ENCODE measurements at regions not wholly inside any gene's neighbourhood (a gene's known extent, or its start where the extent isn't known, plus 50 kb on each side); places are given as distances from the start of the nearest gene placed in this dataset.

DNA sequence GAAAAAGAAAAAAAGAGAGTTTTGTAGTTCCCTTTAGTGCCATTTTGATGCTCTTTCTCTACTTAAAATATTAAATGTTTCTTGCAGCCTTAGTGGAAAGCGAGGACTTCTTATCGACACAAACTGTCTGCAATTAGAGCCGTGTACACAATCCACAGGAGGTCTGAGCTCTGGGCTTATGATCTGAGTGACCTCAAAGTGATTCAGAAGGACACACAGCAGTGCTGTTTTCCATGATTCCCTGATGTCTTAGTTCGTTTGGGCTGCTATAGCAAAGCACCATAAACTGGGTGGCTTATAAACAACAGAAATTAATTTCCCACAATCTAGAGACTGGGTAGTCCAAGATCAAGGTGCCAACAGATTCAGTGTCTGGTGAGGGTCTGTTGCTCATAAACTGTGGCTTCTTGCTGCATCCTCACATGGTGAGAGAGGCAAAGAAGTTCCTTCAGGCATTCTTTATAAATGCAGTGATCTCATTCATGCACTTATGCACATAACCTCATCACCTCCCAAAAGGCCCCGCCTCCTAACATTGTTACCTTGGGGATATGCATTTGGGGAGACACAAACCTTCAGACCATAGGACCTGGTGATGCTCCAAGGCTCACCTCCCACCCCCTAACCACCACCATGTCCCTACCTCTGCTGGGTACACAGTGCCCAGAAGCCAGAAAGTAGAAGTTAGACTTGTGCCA, 204.5 kb upstream of the GHITM start:
- POLR2A ChIA-PET, result no interaction called here
- no peak overlapping the region for H3K4me3 ChIP-seq (ENCODE audit: low read length)
- no peaks in the 10 kb centered on the region for H3K9me3 ChIP-seq (ENCODE audit: control insufficient read depth in 2 of 3, low read length in 3 of 3)
- Mint-ChIP-seq H3K27ac (no peak overlapping the region), H3K27me3 (peaks cover 0 to 15% (median 5%) of the 10 kb centered on the region in 5 donors), H3K4me1 (no peaks in the 10 kb centered on the region), H3K9me3 (no peaks in the 10 kb centered on the region), H3K36me3 (no peaks in the 10 kb centered on the region), H3K4me3 (no peak overlapping the region)
- ATAC-seq (no peak), DNase-seq (no peak)
- CTCF ChIA-PET, result no interaction called here
- intact Hi-C loops (cut with micrococcal nuclease), result no loop called here
- no peaks in the 10 kb centered on the region for H3K27me3 ChIP-seq (ENCODE audit: control insufficient read depth in 2 of 2, insufficient read depth in 2 of 2, low read length in 2 of 2)
- no peak overlapping the region for H3K27ac ChIP-seq (ENCODE audit: low read depth, low read length)
- H3K4me1 ChIP-seq (ENCODE audit: control insufficient read depth in 2 of 2, insufficient read depth in 2 of 2, low read length in 2 of 2), result no peaks in the 10 kb centered on the region
- H3K36me3 ChIP-seq (ENCODE audit: control insufficient read depth in 2 of 3, insufficient read depth in 3 of 3, low read length in 3 of 3), result no peaks in the 10 kb centered on the region

DNA sequence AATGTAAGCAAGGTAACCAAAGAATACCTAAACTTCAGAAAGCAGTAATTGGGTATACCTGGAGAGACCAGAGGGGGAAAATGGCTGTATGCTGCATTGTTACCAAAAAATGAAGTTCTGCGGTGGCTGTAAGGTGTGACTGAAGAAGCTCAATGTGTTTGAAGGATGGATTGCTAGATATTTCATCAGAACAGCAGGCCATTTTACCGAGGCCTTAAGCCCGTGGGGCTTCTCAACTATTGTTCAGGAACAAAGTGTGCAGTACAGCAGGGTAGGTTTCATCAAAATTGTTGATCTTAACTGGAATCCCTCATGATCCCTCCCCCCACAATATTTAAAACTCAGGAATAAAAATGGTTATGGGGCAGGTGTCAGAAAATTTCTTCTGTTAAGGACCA, 204.0 kb upstream of the GHITM start:
- H3K27me3 Mint-ChIP-seq, result peaks cover 0 to 15% (median 6%) of the 10 kb centered on the region in 5 donors
- no peaks in the 10 kb centered on the region for H3K9me3 Mint-ChIP-seq
- intact Hi-C loops (cut with micrococcal nuclease), result no loop called here
- Histone ChIP-seq H3K4me3 (ENCODE audit: low read length) (no peak overlapping the region), H3K9me3 (ENCODE audit: control insufficient read depth in 2 of 3, low read length in 3 of 3) (no peaks in the 10 kb centered on the region), H3K36me3 (ENCODE audit: control insufficient read depth in 2 of 3, insufficient read depth in 3 of 3, low read length in 3 of 3) (no peaks in the 10 kb centered on the region), H3K27me3 (ENCODE audit: control insufficient read depth in 2 of 2, insufficient read depth in 2 of 2, low read length in 2 of 2) (no peaks in the 10 kb centered on the region), H3K4me1 (ENCODE audit: control insufficient read depth in 2 of 2, insufficient read depth in 2 of 2, low read length in 2 of 2) (no peaks in the 10 kb centered on the region), H3K27ac (ENCODE audit: low read depth, low read length) (no peak overlapping the region)
- CTCF ChIA-PET, result no interaction called here
- H3K27ac Mint-ChIP-seq, result no peak overlapping the region
- no peaks in the 10 kb centered on the region for H3K36me3 Mint-ChIP-seq
- no peaks in the 10 kb centered on the region for H3K4me1 Mint-ChIP-seq
- no peak overlapping the region for H3K4me3 Mint-ChIP-seq
- DNase-seq, result no peak
- no peak for ATAC-seq
- POLR2A ChIA-PET, result no interaction called here

DNA sequence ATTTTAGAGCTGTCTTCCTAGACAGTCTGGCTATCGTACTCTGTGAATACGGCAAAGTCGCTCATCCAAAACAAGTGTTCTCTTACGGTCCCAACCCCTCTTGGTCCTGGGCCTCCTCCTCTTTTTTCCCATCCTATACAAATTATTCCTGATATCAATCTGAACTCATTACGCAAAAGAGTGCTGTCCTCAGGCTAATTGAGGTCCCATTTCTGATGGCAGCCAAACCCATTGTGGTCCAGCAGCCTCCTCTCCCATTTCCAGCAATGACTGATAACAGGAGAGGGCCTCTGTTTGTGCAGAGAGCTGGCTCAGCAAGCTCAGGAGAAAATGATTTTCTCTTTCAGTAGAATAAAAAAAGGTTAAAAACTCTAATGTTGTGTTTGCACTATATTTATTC, 203.4 kb upstream of the GHITM start:
- Histone ChIP-seq H3K36me3 (ENCODE audit: control insufficient read depth in 2 of 3, insufficient read depth in 3 of 3, low read length in 3 of 3) (no peaks in the 10 kb centered on the region), H3K27ac (ENCODE audit: low read depth, low read length) (no peak overlapping the region), H3K4me1 (ENCODE audit: control insufficient read depth in 2 of 2, insufficient read depth in 2 of 2, low read length in 2 of 2) (no peaks in the 10 kb centered on the region), H3K4me3 (ENCODE audit: low read length) (no peak overlapping the region), H3K9me3 (ENCODE audit: control insufficient read depth in 2 of 3, low read length in 3 of 3) (no peaks in the 10 kb centered on the region), H3K27me3 (ENCODE audit: control insufficient read depth in 2 of 2, insufficient read depth in 2 of 2, low read length in 2 of 2) (no peaks in the 10 kb centered on the region)
- H3K4me1 Mint-ChIP-seq, result no peaks in the 10 kb centered on the region
- CTCF ChIA-PET, result no interaction called here
- H3K9me3 Mint-ChIP-seq, result no peaks in the 10 kb centered on the region
- H3K27ac Mint-ChIP-seq, result no peak overlapping the region
- intact Hi-C loops (cut with micrococcal nuclease), result no loop called here
- no peak overlapping the region for H3K4me3 Mint-ChIP-seq
- H3K27me3 Mint-ChIP-seq, result peaks cover 4 to 15% (median 6%) of the 10 kb centered on the region in 5 donors
- POLR2A ChIA-PET, result no interaction called here
- ATAC-seq (no peak), DNase-seq (no peak)
- H3K36me3 Mint-ChIP-seq, result no peaks in the 10 kb centered on the region

- Mint-ChIP-seq H3K9me3 (no peaks in the 10 kb centered on the region), H3K36me3 (no peaks in the 10 kb centered on the region), H3K27me3 (peaks cover 5 to 15% (median 7%) of the 10 kb centered on the region in 5 donors), H3K4me3 (no peak overlapping the region), H3K4me1 (no peaks in the 10 kb centered on the region), H3K27ac (no peak overlapping the region)
- no peak overlapping the region for H3K27ac ChIP-seq (ENCODE audit: low read depth, low read length)
- CTCF ChIA-PET, result no interaction called here
- DNase-seq (no peak), ATAC-seq (no peak)
- H3K4me1 ChIP-seq (ENCODE audit: control insufficient read depth in 2 of 2, insufficient read depth in 2 of 2, low read length in 2 of 2), result no peaks in the 10 kb centered on the region
- intact Hi-C loops (cut with micrococcal nuclease), result no loop called here
- H3K9me3 ChIP-seq (ENCODE audit: control insufficient read depth in 2 of 3, low read length in 3 of 3), result no peaks in the 10 kb centered on the region
- H3K4me3 ChIP-seq (ENCODE audit: low read length), result no peak overlapping the region
- no peaks in the 10 kb centered on the region for H3K36me3 ChIP-seq (ENCODE audit: control insufficient read depth in 2 of 3, insufficient read depth in 3 of 3, low read length in 3 of 3)
- H3K27me3 ChIP-seq (ENCODE audit: control insufficient read depth in 2 of 2, insufficient read depth in 2 of 2, low read length in 2 of 2), result no peaks in the 10 kb centered on the region
- POLR2A ChIA-PET, result no interaction called here
Measured at GRCh38 chr10:83937161-83937560, 202.1 kb upstream of the GHITM start.

DNA sequence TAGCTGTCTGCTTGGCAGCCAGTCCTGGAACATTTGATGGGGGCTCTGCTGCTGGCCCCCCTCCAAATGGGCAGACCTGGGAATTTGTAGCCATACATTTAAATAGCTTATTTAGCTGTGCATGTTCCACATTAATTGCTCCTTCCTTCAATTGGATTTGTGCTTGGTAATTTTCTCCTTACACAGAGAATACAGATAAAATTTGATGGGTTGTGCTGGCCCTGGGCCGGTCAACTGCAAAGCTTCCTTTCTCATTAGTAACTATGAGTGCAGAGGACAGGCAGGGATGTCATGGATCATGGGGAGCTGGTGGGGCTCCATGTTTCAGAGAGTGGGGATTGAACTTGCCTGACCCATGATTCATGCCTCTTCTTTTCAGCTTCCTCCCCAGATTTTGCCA, 201.5 kb upstream of the GHITM start:
- ATAC-seq (no peak), DNase-seq (no peak)
- Mint-ChIP-seq H3K27me3 (peaks cover 5 to 16% (median 8%) of the 10 kb centered on the region in 5 donors), H3K4me1 (no peaks in the 10 kb centered on the region), H3K36me3 (no peaks in the 10 kb centered on the region), H3K27ac (no peak overlapping the region), H3K9me3 (no peaks in the 10 kb centered on the region), H3K4me3 (no peak overlapping the region)
- intact Hi-C loops (cut with micrococcal nuclease), result no loop called here
- CTCF ChIA-PET, result no interaction called here
- Histone ChIP-seq H3K36me3 (ENCODE audit: control insufficient read depth in 2 of 3, insufficient read depth in 3 of 3, low read length in 3 of 3) (no peaks in the 10 kb centered on the region), H3K27me3 (ENCODE audit: control insufficient read depth in 2 of 2, insufficient read depth in 2 of 2, low read length in 2 of 2) (no peaks in the 10 kb centered on the region), H3K4me1 (ENCODE audit: control insufficient read depth in 2 of 2, insufficient read depth in 2 of 2, low read length in 2 of 2) (no peaks in the 10 kb centered on the region), H3K27ac (ENCODE audit: low read depth, low read length) (no peak overlapping the region), H3K9me3 (ENCODE audit: control insufficient read depth in 2 of 3, low read length in 3 of 3) (no peaks in the 10 kb centered on the region), H3K4me3 (ENCODE audit: low read length) (no peak overlapping the region)
- POLR2A ChIA-PET, result no interaction called here

DNA sequence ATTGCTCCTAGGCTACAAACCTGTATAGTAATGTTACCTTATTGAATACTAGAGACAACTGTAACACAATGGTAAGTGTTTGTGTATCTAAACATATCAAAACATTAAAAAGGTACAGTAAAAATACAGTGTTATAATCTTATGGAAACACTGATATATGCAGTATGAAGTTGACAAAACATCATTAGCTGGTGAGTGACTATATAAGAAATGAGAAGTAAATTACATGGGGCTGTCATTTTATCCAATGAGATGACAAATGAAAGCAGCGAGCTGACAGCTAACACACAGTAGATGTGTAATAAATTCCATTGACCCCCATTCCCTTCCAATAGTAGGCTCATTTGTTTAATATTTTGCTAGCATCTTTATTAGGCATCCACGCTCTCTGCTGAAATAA, 198.1 kb upstream of the GHITM start:
- Histone ChIP-seq H3K4me3 (ENCODE audit: low read length) (no peak overlapping the region), H3K27ac (ENCODE audit: low read depth, low read length) (no peak overlapping the region), H3K4me1 (ENCODE audit: control insufficient read depth in 2 of 2, insufficient read depth in 2 of 2, low read length in 2 of 2) (no peaks in the 10 kb centered on the region), H3K36me3 (ENCODE audit: control insufficient read depth in 2 of 3, insufficient read depth in 3 of 3, low read length in 3 of 3) (no peaks in the 10 kb centered on the region), H3K27me3 (ENCODE audit: control insufficient read depth in 2 of 2, insufficient read depth in 2 of 2, low read length in 2 of 2) (no peaks in the 10 kb centered on the region), H3K9me3 (ENCODE audit: control insufficient read depth in 2 of 3, low read length in 3 of 3) (no peaks in the 10 kb centered on the region)
- POLR2A ChIA-PET, result no interaction called here
- H3K27me3 Mint-ChIP-seq, result peaks cover 5 to 26% (median 16%) of the 10 kb centered on the region in 5 donors
- CTCF ChIA-PET, result no interaction called here
- ATAC-seq (no peak), DNase-seq (no peak)
- H3K9me3 Mint-ChIP-seq, result peaks cover 0 to 4% (median 0%) of the 10 kb centered on the region in 11 donors
- H3K27ac Mint-ChIP-seq, result no peak overlapping the region
- intact Hi-C loops (cut with micrococcal nuclease), result no loop called here
- no peaks in the 10 kb centered on the region for H3K4me1 Mint-ChIP-seq
- H3K36me3 Mint-ChIP-seq, result no peaks in the 10 kb centered on the region
- no peak overlapping the region for H3K4me3 Mint-ChIP-seq

GRCh38 chr10:83942410-83942809, 196.9 kb upstream of the GHITM start:
- H3K9me3 Mint-ChIP-seq, result peaks cover 0 to 4% (median 0%) of the 10 kb centered on the region in 11 donors
- H3K36me3 ChIP-seq (ENCODE audit: control insufficient read depth in 2 of 3, insufficient read depth in 3 of 3, low read length in 3 of 3), result no peaks in the 10 kb centered on the region
- intact Hi-C loops (cut with micrococcal nuclease), result no loop called here
- POLR2A ChIA-PET, result no interaction called here
- CTCF ChIA-PET, result no interaction called here
- H3K36me3 Mint-ChIP-seq, result no peaks in the 10 kb centered on the region
- DNase-seq (no peak), ATAC-seq (no peak)
- no peak overlapping the region for H3K27ac ChIP-seq (ENCODE audit: low read depth, low read length)
- H3K4me1 ChIP-seq (ENCODE audit: control insufficient read depth in 2 of 2, insufficient read depth in 2 of 2, low read length in 2 of 2), result no peaks in the 10 kb centered on the region
- H3K27ac Mint-ChIP-seq, result no peak overlapping the region
- H3K9me3 ChIP-seq (ENCODE audit: control insufficient read depth in 2 of 3, low read length in 3 of 3), result no peaks in the 10 kb centered on the region
- no peak overlapping the region for H3K4me3 ChIP-seq (ENCODE audit: low read length)
- no peak overlapping the region for H3K4me3 Mint-ChIP-seq
- no peaks in the 10 kb centered on the region for H3K4me1 Mint-ChIP-seq
- no peaks in the 10 kb centered on the region for H3K27me3 ChIP-seq (ENCODE audit: control insufficient read depth in 2 of 2, insufficient read depth in 2 of 2, low read length in 2 of 2)
- peaks cover 5 to 24% (median 20%) of the 10 kb centered on the region in 5 donors for H3K27me3 Mint-ChIP-seq

Data from naive thymus-derived CD4-positive, alpha-beta T cell (primary cell).